ENCODE measurements at regions not wholly inside any gene's neighbourhood (a gene's known extent, or its start where the extent isn't known, plus 50 kb on each side); places are given as distances from the start of the nearest gene placed in this dataset.

- no peak for DNase-seq (ENCODE audit: low read depth)
Measured at GRCh38 chr15:47565949-47566348, 151.4 kb upstream of the SEMA6D start.

- no peak for DNase-seq (ENCODE audit: low read depth)
Measured at GRCh38 chr15:47566610-47567009, 150.7 kb upstream of the SEMA6D start.

- DNase-seq (ENCODE audit: low read depth), result no peak
Measured at GRCh38 chr15:47568030-47568429, 149.3 kb upstream of the SEMA6D start.

GRCh38 chr15:47570044-47570443, 147.3 kb upstream of the SEMA6D start:
- no peak for DNase-seq (ENCODE audit: low read depth)

GRCh38 chr15:47570451-47570850, 146.9 kb upstream of the SEMA6D start:
- DNase-seq (ENCODE audit: low read depth), result no peak

- no peak for DNase-seq (ENCODE audit: low read depth)
Measured at GRCh38 chr15:47570881-47571640, 146.2 kb upstream of the SEMA6D start.

GRCh38 chr15:47573673-47574072, 143.6 kb upstream of the SEMA6D start:
- DNase-seq (ENCODE audit: low read depth), result no peak

- no peak for DNase-seq (ENCODE audit: low read depth)
Measured at GRCh38 chr15:47577000-47577399, 140.3 kb upstream of the SEMA6D start.

- no peak for DNase-seq (ENCODE audit: low read depth)
Measured at GRCh38 chr15:47577461-47577860, 139.8 kb upstream of the SEMA6D start.

GRCh38 chr15:47582233-47582632, 135.1 kb upstream of the SEMA6D start:
- DNase-seq (ENCODE audit: low read depth), result no peak

GRCh38 chr15:47584316-47584715, 133.0 kb upstream of the SEMA6D start:
- DNase-seq (ENCODE audit: low read depth), result no peak

- DNase-seq (ENCODE audit: low read depth), result peak; percentile 7
Measured at GRCh38 chr15:47586653-47587224, 130.6 kb upstream of the SEMA6D start.

GRCh38 chr15:47587940-47588802, 129.1 kb upstream of the SEMA6D start:
- DNase-seq (ENCODE audit: low read depth), result no peak

GRCh38 chr15:47588958-47589357, 128.3 kb upstream of the SEMA6D start:
- peak; percentile 4 for DNase-seq (ENCODE audit: low read depth)

- no peak for DNase-seq (ENCODE audit: low read depth)
Measured at GRCh38 chr15:47598996-47599395, 118.3 kb upstream of the SEMA6D start.

GRCh38 chr15:47599806-47600205, 117.5 kb upstream of the SEMA6D start:
- DNase-seq (ENCODE audit: low read depth), result no peak

GRCh38 chr15:47602121-47602520, 115.2 kb upstream of the SEMA6D start:
- no peak for DNase-seq (ENCODE audit: low read depth)

GRCh38 chr15:47603026-47603425, 114.3 kb upstream of the SEMA6D start:
- DNase-seq (ENCODE audit: low read depth), result peak; percentile 10

- DNase-seq (ENCODE audit: low read depth), result no peak
Measured at GRCh38 chr15:47607695-47608094, 109.6 kb upstream of the SEMA6D start.

- no peak for DNase-seq (ENCODE audit: low read depth)
Measured at GRCh38 chr15:47609693-47610092, 107.6 kb upstream of the SEMA6D start.

- no peak for DNase-seq (ENCODE audit: low read depth)
Measured at GRCh38 chr15:47610736-47611135, 106.6 kb upstream of the SEMA6D start.

GRCh38 chr15:47614360-47615011, 102.8 kb upstream of the SEMA6D start:
- no peak for DNase-seq (ENCODE audit: low read depth)
